ENCODE measurements at regions not wholly inside any gene's neighbourhood (a gene's known extent, or its start where the extent isn't known, plus 50 kb on each side); places are given as distances from the start of the nearest gene placed in this dataset.
A peak's percentile ranks its signal among the peaks of the same experiment; 100 is the strongest.
"Not testable (repeated sequence)": the region's sequence is repeated elsewhere in the genome, so short reads cannot be mapped to it uniquely, and the experiment has no call there.

DNA sequence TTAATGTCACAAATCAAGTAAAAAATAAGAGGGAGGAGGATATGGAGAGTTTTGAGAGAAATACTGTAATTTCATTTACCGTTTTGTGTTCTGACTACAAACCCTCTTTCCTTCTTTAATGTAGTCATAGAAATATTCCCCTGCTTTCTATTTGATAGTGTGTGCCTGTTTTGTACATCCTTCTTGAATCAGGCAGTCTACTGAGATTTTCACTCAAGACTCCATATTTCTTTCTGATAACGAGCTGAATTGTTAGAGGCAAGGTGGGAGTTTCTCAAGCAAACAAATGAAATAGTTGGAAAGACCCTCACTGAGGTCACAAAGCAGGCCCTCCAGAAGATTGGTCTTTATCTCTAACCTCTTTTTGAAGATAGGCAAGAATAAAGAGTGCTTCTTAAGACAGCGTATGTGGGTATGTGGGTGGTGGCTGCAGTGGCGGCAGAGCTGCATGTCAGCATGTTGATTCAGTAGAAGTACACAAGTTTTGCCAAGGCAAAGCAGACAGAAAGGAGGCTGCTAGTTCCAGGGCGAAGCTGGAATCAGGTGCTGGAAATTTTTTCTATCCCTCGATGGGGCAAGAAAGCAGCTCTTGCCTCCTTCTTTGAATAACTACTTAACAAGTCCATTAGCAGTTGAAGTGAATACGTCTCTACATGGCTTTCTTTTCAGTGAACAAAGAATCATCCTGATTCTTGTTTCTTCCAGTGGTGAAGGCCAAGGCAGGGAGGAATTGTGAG is 164.2 kb downstream of the FAM76B start:
- no peak for DNase-seq (ENCODE audit: low spot score)
- H2AFZ ChIP-seq (replicated peaks), result peak overlapping the region; percentile 96

GRCh38 chr11:95616256-95616804 is 173.3 kb downstream of the FAM76B start:
- H3K4me1 ChIP-seq, result peaks cover 12% of the 10 kb centered on the region
- peak; percentile 33 for DNase-seq (ENCODE audit: low spot score)

More for the DNA sequence above, 164.2 kb downstream of the FAM76B start:
- no peaks in the 10 kb centered on the region for H3K36me3 Mint-ChIP-seq
- no peak overlapping the region for H3K4me3 Mint-ChIP-seq
- no peak for TF ChIP-seq CTCF (IDR thresholded peaks at IDR 0.05)
- no peak for TF ChIP-seq EZH2 (IDR thresholded peaks at IDR 0.05)
- TF ChIP-seq EZH2phosphoT487 (IDR thresholded peaks at IDR 0.05), result no peak
- Histone ChIP-seq H3K4me1 (peaks cover 8% of the 10 kb centered on the region), H3K79me2 (ENCODE audit: low read depth) (no peaks in the 10 kb centered on the region), H3K27me3 (no peaks in the 10 kb centered on the region), H3K4me2 (peak overlapping the region; percentile 34), H3K9ac (no peak overlapping the region), H4K20me1 (ENCODE audit: low read depth) (no peaks in the 10 kb centered on the region), H3F3A (ENCODE audit: low read depth) (peaks cover 9% of the 10 kb centered on the region), H3K27ac (no peak overlapping the region), H3K4me3 (no peak overlapping the region), H3K36me3 (no peaks in the 10 kb centered on the region), H3K9me3 (ENCODE audit: low read depth) (no peaks in the 10 kb centered on the region)
- H3K27me3 Mint-ChIP-seq (ENCODE audit: insufficient read depth, low read depth), result peaks cover 4% of the 10 kb centered on the region
- H3K27ac Mint-ChIP-seq, result no peak overlapping the region
- H3K4me1 Mint-ChIP-seq, result peaks cover 7% of the 10 kb centered on the region
- H3K9me3 Mint-ChIP-seq, result peaks cover 7% of the 10 kb centered on the region

DNA sequence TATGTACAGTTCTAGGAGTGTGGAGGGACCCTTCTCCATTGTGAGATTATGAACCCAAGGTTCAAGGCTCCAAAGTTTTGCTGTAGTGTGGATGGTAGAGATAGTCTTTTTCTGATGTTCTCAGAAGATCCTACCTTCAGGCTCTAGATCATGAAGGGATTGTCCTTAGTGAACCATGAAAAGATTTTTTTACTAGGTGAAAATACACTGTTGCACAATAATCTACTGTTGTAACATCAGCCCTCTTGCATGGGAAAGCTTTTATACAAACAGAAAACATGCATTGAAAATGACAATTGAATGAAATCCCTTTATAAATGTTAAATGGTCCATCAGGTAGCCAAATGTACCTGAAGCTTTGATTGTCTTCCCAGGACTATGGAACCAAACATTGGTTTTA is 177.8 kb downstream of the FAM76B start:
- no peak overlapping the region for H2AFZ ChIP-seq (replicated peaks)
- H3K9ac ChIP-seq, result no peak overlapping the region
- H3K27ac ChIP-seq, result no peak overlapping the region
- Mint-ChIP-seq H3K9me3 (no peaks in the 10 kb centered on the region), H3K27me3 (ENCODE audit: insufficient read depth, low read depth) (peaks cover 3% of the 10 kb centered on the region), H3K27ac (no peak overlapping the region), H3K4me1 (peaks cover 3% of the 10 kb centered on the region), H3K36me3 (no peaks in the 10 kb centered on the region), H3K4me3 (no peak overlapping the region)
- no peak overlapping the region for H3K4me2 ChIP-seq
- no peaks in the 10 kb centered on the region for H3K27me3 ChIP-seq
- no peak for DNase-seq (ENCODE audit: low spot score)
- no peaks in the 10 kb centered on the region for H3K79me2 ChIP-seq (ENCODE audit: low read depth)
- no peaks in the 10 kb centered on the region for H4K20me1 ChIP-seq (ENCODE audit: low read depth)
- no peaks in the 10 kb centered on the region for H3K9me3 ChIP-seq (ENCODE audit: low read depth)
- peaks cover under 1% of the 10 kb centered on the region for H3F3A ChIP-seq (ENCODE audit: low read depth)
- H3K4me3 ChIP-seq, result no peak overlapping the region
- H3K36me3 ChIP-seq, result no peaks in the 10 kb centered on the region
- H3K4me1 ChIP-seq, result peaks cover 29% of the 10 kb centered on the region
- TF ChIP-seq EZH2 (IDR thresholded peaks at IDR 0.05) (no peak), EZH2phosphoT487 (IDR thresholded peaks at IDR 0.05) (no peak), CTCF (IDR thresholded peaks at IDR 0.05) (no peak)

More at GRCh38 chr11:95616256-95616804, 173.3 kb downstream of the FAM76B start:
- Mint-ChIP-seq H3K9me3 (peaks cover 16% of the 10 kb centered on the region), H3K36me3 (no peaks in the 10 kb centered on the region), H3K27me3 (ENCODE audit: insufficient read depth, low read depth) (peaks cover 5% of the 10 kb centered on the region), H3K27ac (no peak overlapping the region), H3K4me3 (no peak overlapping the region), H3K4me1 (no peaks in the 10 kb centered on the region)
- Histone ChIP-seq H3K9me3 (ENCODE audit: low read depth) (no peaks in the 10 kb centered on the region), H3K36me3 (no peaks in the 10 kb centered on the region), H2AFZ (replicated peaks) (no peak overlapping the region), H4K20me1 (ENCODE audit: low read depth) (no peaks in the 10 kb centered on the region), H3K79me2 (ENCODE audit: low read depth) (no peaks in the 10 kb centered on the region), H3K27ac (no peak overlapping the region), H3K9ac (no peak overlapping the region), H3K27me3 (no peaks in the 10 kb centered on the region), H3K4me2 (peak overlapping the region; percentile 43), H3K4me3 (no peak overlapping the region), H3F3A (ENCODE audit: low read depth) (no peaks in the 10 kb centered on the region)
- TF ChIP-seq EZH2phosphoT487 (IDR thresholded peaks at IDR 0.05) (peak; percentile 51), CTCF (IDR thresholded peaks at IDR 0.05) (no peak)

DNA sequence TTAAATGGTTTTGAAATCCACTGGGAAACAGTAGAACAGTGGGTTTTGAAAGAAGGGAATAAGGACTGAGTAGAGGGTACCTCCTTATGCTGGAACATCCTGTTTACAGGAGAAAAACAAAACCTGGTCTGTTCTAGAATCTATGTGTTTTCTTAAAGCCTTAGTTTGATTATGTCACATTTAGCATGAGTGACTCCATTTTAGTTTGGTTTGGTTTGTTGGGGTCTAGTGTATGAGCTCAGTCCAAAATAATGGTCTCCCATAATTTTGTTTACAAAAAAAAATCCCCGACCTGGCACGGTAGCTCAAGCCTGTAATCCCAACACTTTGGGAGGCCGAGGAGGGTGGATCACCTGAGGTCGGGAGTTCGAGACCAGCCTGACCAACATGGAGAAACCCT is 179.4 kb downstream of the FAM76B start:
- not testable (repeated sequence) for H3K27me3 Mint-ChIP-seq (ENCODE audit: insufficient read depth, low read depth); H3K27ac Mint-ChIP-seq; DNase-seq (ENCODE audit: low spot score)

More for the DNA sequence above, 179.4 kb downstream of the FAM76B start:
- not testable (repeated sequence) for H3K9me3 ChIP-seq (ENCODE audit: low read depth); H3K27me3 ChIP-seq; H3K36me3 Mint-ChIP-seq; H3K4me3 Mint-ChIP-seq; H2AFZ ChIP-seq (replicated peaks); H3K27ac ChIP-seq; H3K4me3 ChIP-seq; H3K4me1 Mint-ChIP-seq; H3F3A ChIP-seq (ENCODE audit: low read depth); H3K4me2 ChIP-seq; H3K36me3 ChIP-seq; H3K79me2 ChIP-seq (ENCODE audit: low read depth); H3K9ac ChIP-seq; H3K9me3 Mint-ChIP-seq; H4K20me1 ChIP-seq (ENCODE audit: low read depth)
- H3K4me1 ChIP-seq, result peaks cover 23% of the 10 kb centered on the region
